Endothelial cell of umbilical vein (primary cell): ENCODE measurements at regions not wholly inside any gene's neighbourhood (a gene's known extent, or its start where the extent isn't known, plus 50 kb on each side); places are given as distances from the start of the nearest gene placed in this dataset.

ENCODE experiments used
- BruUV-seq: library from RNA; stranded (reverse); fragments of 400-500 nt; replicated peaks from 2 replicates; lab custom pipeline; 2021; lab: Mats Ljungman, UMichigan
- CTCF ChIA-PET: fragments of 300-600, 350-600 bp; sonication (Branson Sonifier 250); formaldehyde crosslinking; loops from one replicate; lab custom pipeline; 2021; ENCODE audit warnings: antibody characterized with exemption, inconsistent platforms; lab: Charles Lee
- POLR2A ChIA-PET: fragments of 300-600, 350-600 bp; sonication (Branson Sonifier 250); formaldehyde crosslinking; loops from one replicate; lab custom pipeline; 2021; ENCODE audit warnings: antibody characterized with exemption, inconsistent platforms; lab: Charles Lee
- DNase-seq: peaks from one replicate; pipeline ENCODE4 v3.0.0-alpha.2; 2011; ENCODE audit warnings: low read depth, low spot score
- FAIRE-seq: peaks from 2 replicates; lab custom pipeline; 2011; peaks lifted over from hg19 to GRCh38; lab: Jason Lieb, UNC
- H2AFZ ChIP-seq: 2 replicates; pipeline ENCODE4 v1.6.0; 2012; ENCODE audit warnings: low read depth, low read length, control low read depth, inconsistent platforms
- H3K27ac ChIP-seq: 2 replicates; pipeline ENCODE4 v1.5.1; 2011; ENCODE audit warnings: low read depth, mild to moderate bottlenecking, control low read depth, low read length, moderate library complexity; ENCODE audit not compliant: insufficient read depth
- H3K27me3 ChIP-seq, 2 experiments: 2 replicates each; pipeline versions ENCODE4 v1.6.0 to v1.6.1; 2011; ENCODE audit warnings: low read length in 2 of 2, mixed read lengths in 1 of 2; ENCODE audit not compliant: control insufficient read depth in 2 of 2, insufficient read depth in 2 of 2
- H3K36me3 ChIP-seq, 2 experiments: 2 replicates in 1 of 2; 3 replicates in 1 of 2; pipeline ENCODE4 v1.5.1; 2011; ENCODE audit warnings: low read length in 2 of 2, mild to moderate bottlenecking in 1 of 2, moderate library complexity in 1 of 2; ENCODE audit not compliant: control insufficient read depth in 2 of 2, insufficient read depth in 2 of 2; ENCODE audit errors: extremely low read depth in 1 of 2
- H3K4me1 ChIP-seq: 3 replicates; pipeline ENCODE4 v1.5.1; 2011; ENCODE audit warnings: mild to moderate bottlenecking, low read length; ENCODE audit not compliant: control insufficient read depth, insufficient read depth; ENCODE audit errors: extremely low read depth
- H3K4me2 ChIP-seq: 2 replicates; pipeline ENCODE4 v1.6.1; 2011; ENCODE audit warnings: low read length, control low read depth, mixed read lengths; ENCODE audit not compliant: insufficient read depth
- H3K4me3 ChIP-seq, 3 experiments: fragments of 200-600 bp in 1 of 3; sonication (generic), shearing (Covaris generic) in 1 of 3; replicated peaks in 1 of 3; 2 replicates each; pipeline ENCODE4 v1.5.1; 2011 to 2016; ENCODE audit warnings: control low read depth in 3 of 3, low read length in 3 of 3, mild to moderate bottlenecking in 2 of 3, inconsistent platforms in 1 of 3, low read depth in 1 of 3, moderate library complexity in 1 of 3; ENCODE audit not compliant: insufficient read depth in 1 of 3
- H3K79me2 ChIP-seq: 2 replicates; pipeline ENCODE4 v1.6.0; 2012; ENCODE audit warnings: low read length, inconsistent platforms; ENCODE audit not compliant: control insufficient read depth, insufficient read depth
- H3K9ac ChIP-seq: replicated peaks from 2 replicates; pipeline ENCODE3; 2011; ENCODE audit warnings: low read length, control low read depth; ENCODE audit not compliant: insufficient read depth; ENCODE audit errors: extremely low read depth
- H3K9me1 ChIP-seq: replicated peaks from 3 replicates; pipeline ENCODE4 v1.6.0; 2011; ENCODE audit warnings: mild to moderate bottlenecking, low read length; ENCODE audit not compliant: control insufficient read depth, insufficient read depth; ENCODE audit errors: extremely low read depth
- H3K9me3 ChIP-seq: replicated peaks from 2 replicates; pipeline ENCODE4 v1.5.1; 2012; ENCODE audit warnings: low read length, inconsistent platforms; ENCODE audit not compliant: control insufficient read depth, insufficient read depth
- H4K20me1 ChIP-seq: replicated peaks from 2 replicates; pipeline ENCODE3; 2011; ENCODE audit warnings: mild to moderate bottlenecking, low read length; ENCODE audit not compliant: control insufficient read depth, insufficient read depth; ENCODE audit errors: extremely low read depth
- EZH2 ChIP-seq: IDR thresholded peaks from 2 replicates; pipeline ENCODE4 v1.6.1; 2012; ENCODE audit warnings: borderline replicate concordance, low read depth, mild to moderate bottlenecking, moderate library complexity, low read length, inconsistent platforms; ENCODE audit not compliant: severe bottlenecking
- FOS ChIP-seq: IDR thresholded peaks from 2 replicates; pipeline ENCODE4 v1.6.1; 2011; ENCODE audit warnings: mild to moderate bottlenecking, low read length, moderate library complexity, borderline replicate concordance; ENCODE audit not compliant: insufficient read depth
- GATA2 ChIP-seq: IDR thresholded peaks from 2 replicates; pipeline ENCODE4 v1.7.0; 2011; ENCODE audit warnings: low read depth, mild to moderate bottlenecking, moderate library complexity, mixed read lengths, low read length; ENCODE audit not compliant: insufficient read length, insufficient read depth
- JUN ChIP-seq: IDR thresholded peaks from 2 replicates; pipeline ENCODE4 v1.6.1; 2011; ENCODE audit warnings: borderline replicate concordance, low read depth; ENCODE audit not compliant: insufficient read length, insufficient read depth
- MYC ChIP-seq: IDR thresholded peaks from one replicate; pipeline ENCODE4 v1.6.1; 2011; ENCODE audit warnings: mild to moderate bottlenecking, low read depth, low read length
- POLR2AphosphoS5 ChIP-seq: IDR thresholded peaks from 2 replicates; pipeline ENCODE4 v1.6.1; 2012; ENCODE audit warnings: low read depth, mild to moderate bottlenecking, control low read depth, low read length, moderate library complexity; ENCODE audit not compliant: insufficient read depth
- dilution Hi-C: fragments of 300-500 bp; cut with MboI; formaldehyde crosslinking; loops from one replicate; pipeline ENCODE4 v1.15.0; 2019; ENCODE audit warnings: low sequenced_read_pairs; ENCODE audit not compliant: extremely low pct_ligation_motif_present
- intact Hi-C: fragments of 100-400 bp; cut with micrococcal nuclease; formaldehyde crosslinking; loops from one replicate; pipeline ENCODE4 v1.10.0; 2022
- TF ChIP-seq, protein P1 (sequence below), 2 donors: IDR thresholded peaks; 1 replicate in 1 of 2; 2 replicates in 1 of 2; pipeline ENCODE4 v1.5.1; 2011; ENCODE audit warnings: low read length in 2 of 2, mild to moderate bottlenecking in 2 of 2, moderate library complexity in 2 of 2, control low read depth in 1 of 2, inconsistent platforms in 1 of 2, low read depth in 1 of 2; ENCODE audit not compliant: insufficient read depth in 1 of 2; ENCODE audit errors: extremely low read depth in 1 of 2

DNA sequence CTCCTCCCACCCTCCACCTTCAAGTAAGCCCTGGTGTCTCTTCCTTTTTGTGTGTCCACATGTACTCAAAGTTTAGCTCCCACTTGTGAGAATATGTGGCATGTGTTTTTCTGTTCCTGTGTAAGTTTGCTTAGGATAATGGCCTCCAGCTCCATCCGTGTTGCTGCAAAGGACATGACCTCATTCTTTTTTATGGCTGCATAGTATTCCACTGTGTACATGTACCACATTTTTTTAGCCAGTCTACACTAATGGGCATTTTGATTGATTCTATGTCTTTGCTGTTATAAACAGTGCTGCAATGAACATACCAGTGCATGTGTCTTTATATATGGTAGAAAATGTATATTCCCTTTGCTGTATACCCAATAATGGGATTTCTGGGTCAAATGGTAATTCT is 710.9 kb downstream of the CCSER2 start:
- intact Hi-C loops (no loop called here), dilution Hi-C loops (no loop called here)
- H3K36me3 ChIP-seq = no peaks in the 10 kb centered on the region
- no peak overlapping the region for H3K9ac ChIP-seq
- DNase-seq (no peak), FAIRE-seq (no peak)
- H3K9me3 ChIP-seq = peaks cover 4% of the 10 kb centered on the region
- no peaks in the 10 kb centered on the region for H4K20me1 ChIP-seq
- BruUV-seq = no TSS peak
- H3K4me1 ChIP-seq = no peaks in the 10 kb centered on the region
- POLR2A ChIA-PET = no interaction called here
- no peaks in the 10 kb centered on the region for H3K9me1 ChIP-seq
- no peak overlapping the region for H3K4me3 ChIP-seq
- H3K27me3 ChIP-seq = no peaks in the 10 kb centered on the region
- no peaks in the 10 kb centered on the region for H3K79me2 ChIP-seq
- no peak overlapping the region for H3K4me2 ChIP-seq
- CTCF ChIA-PET = no interaction called here
- no peak overlapping the region for H2AFZ ChIP-seq
- TF ChIP-seq POLR2AphosphoS5 (no peak), MYC (no peak), EZH2 (no peak), GATA2 (no peak), JUN (no peak), FOS (no peak)
- TF ChIP-seq, protein P1, sequence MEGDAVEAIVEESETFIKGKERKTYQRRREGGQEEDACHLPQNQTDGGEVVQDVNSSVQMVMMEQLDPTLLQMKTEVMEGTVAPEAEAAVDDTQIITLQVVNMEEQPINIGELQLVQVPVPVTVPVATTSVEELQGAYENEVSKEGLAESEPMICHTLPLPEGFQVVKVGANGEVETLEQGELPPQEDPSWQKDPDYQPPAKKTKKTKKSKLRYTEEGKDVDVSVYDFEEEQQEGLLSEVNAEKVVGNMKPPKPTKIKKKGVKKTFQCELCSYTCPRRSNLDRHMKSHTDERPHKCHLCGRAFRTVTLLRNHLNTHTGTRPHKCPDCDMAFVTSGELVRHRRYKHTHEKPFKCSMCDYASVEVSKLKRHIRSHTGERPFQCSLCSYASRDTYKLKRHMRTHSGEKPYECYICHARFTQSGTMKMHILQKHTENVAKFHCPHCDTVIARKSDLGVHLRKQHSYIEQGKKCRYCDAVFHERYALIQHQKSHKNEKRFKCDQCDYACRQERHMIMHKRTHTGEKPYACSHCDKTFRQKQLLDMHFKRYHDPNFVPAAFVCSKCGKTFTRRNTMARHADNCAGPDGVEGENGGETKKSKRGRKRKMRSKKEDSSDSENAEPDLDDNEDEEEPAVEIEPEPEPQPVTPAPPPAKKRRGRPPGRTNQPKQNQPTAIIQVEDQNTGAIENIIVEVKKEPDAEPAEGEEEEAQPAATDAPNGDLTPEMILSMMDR (IDR thresholded peaks at IDR 0.05; ENCODE audit: extremely low read depth in 1 of 2, insufficient read depth in 1 of 2, low read depth in 1 of 2, low read length in 2 of 2) = no peak
- H3K27ac ChIP-seq = no peak overlapping the region
